GM19193 (cell line): ENCODE measurements at regions not wholly inside any gene's neighbourhood (a gene's known extent, or its start where the extent isn't known, plus 50 kb on each side); places are given as distances from the start of the nearest gene placed in this dataset.
A peak's percentile ranks its signal among the peaks of the same experiment; 100 is the strongest.

Experiments
- POLR2A ChIP-seq: IDR thresholded peaks from 4 replicates; pipeline ENCODE4 v1.6.1; 2011; ENCODE audit not compliant: insufficient read depth, insufficient read length; ENCODE audit errors: extremely low read depth

DNA sequence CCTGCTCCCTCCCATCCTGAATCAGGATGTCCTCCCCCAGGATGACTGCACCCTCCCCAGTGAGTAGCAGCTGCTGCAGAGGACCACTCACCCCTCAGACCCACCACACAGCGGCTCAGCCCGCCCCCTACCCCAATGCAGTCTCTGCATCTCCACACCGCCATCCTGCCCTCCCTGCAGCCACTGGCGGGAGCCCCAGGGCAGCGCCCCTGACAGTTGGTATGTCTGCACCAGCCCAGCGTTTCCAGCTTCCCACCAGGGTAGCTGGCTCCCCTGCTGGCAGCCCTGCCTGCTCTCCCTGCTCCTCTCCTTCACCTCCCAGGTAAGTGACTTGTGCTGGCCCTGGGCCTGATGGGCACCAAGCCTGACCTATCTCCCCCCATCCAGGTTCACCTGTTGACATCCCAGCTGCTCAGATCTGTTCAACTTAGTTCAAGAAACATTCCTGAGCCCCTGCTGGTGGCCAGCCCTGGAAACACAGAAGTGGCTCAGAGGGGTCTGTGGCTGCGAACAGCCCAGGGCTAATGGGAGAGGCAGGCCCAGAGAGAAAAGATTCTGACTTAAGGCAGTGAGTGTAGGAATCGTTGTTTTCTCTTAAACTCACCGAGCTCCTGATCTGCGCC lies 117.7 kb upstream of the RAB6C start:
- TF ChIP-seq POLR2A: no peak

DNA sequence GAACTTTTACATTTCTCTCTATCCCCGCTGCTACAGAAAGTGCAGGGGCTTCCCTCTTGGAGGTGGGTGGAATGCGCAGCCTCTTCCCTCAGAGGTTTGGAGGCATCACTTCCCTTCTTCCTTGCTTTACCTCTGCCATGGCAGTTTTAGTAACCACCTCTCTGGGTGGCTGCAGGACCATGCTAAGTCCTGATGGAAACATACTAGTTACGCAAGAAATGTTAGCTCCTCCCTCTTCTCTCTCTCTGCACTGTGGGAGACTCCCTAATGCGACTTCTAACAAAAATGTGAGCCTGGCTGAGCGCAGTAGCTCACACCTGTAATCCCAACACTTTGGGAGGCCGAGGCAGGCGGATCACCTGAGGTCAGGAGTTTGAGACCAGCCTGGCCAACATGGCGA lies 116.8 kb upstream of the RAB6C start:
- no peak for TF ChIP-seq POLR2A

DNA sequence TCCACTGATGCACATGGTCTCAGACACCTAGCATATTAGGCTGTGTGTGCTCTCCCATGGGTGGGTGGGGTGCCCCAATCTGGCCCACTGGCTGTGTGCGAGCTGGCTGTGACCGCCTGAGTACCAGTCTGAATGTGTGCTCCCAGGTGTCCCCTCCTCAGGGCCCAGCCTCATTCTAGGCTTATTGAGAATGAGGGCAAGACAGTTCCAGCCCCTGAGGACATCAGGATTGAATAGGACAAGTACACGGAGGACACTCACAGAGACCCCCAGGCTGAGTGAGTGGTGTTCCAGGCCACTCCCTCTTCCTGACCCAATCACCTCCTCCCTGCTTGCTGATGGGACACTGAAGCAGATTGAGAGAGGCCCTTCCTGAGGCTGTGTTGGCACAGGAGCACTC lies 116.1 kb upstream of the RAB6C start:
- TF ChIP-seq POLR2A: no peak

DNA sequence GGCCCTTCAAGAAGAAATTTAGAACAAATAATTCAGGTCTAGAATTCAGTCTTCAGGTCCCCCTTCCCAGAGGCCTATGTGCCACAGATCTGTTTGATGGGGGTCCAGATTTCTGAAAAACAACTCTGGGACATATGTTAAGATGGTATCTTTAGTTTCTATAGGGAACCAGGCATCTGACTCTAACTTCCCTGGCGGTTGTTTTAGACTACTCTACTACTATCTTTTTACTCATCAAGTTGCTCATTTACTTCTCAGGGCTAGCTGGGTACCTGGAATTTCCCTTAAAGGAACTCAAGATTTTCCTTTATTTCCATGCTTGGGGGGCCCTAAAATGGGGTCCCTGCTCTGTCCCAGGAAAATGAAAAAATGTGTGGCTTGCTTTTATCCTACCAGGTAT lies 114.7 kb upstream of the RAB6C start:
- no peak for TF ChIP-seq POLR2A

DNA sequence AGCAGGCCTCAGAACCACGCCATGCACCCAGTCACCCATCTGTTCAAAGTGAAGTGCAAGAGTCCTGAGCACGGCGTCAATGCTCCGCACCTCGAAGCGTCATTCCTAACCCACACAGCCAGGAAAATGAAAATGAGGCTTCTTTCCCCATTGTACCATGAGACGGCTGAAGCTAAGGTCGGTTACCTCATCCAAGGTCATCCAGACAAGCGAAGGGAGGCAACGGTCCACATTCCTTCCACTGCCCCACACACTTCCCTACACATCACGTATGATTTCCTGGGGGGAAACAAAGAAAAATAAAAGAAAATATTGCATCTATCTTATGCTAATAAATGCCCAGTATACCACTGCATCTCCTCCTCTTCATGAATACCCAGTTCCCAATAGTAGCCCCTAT lies 113.5 kb upstream of the RAB6C start:
- no peak for TF ChIP-seq POLR2A

DNA sequence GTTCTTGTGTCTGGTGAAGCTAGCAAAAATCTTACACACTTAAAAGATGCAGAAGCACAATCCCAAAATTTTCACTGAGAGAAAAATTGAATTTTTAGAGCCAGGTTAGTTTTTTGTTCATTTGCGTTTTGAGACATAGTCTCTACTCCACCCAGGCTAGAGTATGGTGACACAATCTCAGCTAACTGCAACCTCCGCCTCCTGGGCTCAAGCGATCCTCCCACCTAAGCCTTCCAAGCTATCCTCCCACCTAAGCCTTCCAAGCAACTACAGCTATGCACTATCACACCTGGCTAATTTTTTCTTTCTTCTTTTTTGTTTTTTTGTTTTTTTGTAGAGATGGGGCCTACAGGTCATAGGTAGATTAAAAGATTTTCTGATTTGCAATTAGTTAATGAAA lies 113.1 kb upstream of the RAB6C start:
- TF ChIP-seq POLR2A: no peak

DNA sequence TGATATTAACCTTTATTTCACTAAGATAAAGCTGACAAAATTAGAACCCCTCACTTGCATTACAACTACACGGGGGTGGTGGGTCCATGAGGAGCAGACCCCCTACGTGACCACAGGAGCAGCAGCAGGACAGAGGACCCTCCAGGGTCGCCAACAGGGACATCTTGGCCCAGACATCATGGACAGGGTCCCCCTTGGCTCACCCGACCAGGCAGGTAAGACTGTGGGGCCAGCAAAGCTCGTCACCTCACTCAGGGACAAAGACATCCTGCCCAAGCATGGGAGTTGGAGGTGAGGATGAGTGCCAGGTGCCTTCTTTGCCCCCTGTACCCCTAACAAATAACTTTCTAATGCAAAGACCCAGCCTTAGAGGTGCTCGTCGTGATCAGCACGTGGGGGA lies 111.3 kb upstream of the RAB6C start:
- TF ChIP-seq POLR2A: no peak

DNA sequence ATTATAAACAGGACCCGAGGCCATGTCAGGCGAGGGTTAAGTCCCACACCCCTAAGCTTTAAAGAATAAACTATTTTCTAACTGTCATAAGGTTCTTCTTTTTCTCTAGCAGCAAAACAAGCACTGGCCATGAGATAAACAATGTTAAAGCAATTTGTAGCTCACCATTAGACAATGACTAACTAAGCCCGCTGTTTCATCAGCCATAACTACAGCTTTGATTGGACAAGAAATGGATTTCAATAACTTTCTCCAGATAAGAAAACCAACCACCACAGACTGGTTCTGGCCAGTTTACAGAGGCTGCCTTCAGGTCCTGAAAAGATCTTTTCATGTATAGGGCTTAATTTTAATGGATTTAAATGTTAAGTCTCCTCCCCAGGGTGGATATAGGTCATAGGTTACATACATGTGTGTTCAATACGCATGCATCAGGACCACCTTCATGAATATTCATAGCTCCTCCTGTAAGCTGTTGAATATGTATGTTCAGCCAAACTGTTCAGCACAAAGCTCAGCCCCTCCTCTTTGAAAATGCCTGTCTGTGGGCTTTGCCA lies 108.7 kb upstream of the RAB6C start:
- no peak for TF ChIP-seq POLR2A

DNA sequence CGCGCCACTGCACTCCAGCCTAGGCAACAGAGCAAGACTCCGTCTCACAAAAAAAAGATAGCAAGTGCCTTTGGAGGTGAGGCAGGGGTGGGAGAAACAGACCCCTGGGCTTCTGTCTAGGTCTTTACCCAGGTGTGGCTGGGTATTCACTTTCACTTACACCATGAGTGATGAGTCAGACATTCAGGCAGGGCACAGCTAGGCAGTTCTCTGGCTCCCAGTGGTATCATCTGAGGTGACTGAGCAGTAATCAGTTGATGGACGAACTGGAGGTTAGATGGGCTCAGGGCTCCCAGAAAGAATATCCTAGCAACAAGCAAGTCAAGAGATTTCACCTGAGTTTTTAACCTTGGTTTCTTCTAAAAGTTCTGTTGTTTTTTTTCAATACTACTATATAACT lies 107.0 kb upstream of the RAB6C start:
- no peak for TF ChIP-seq POLR2A

DNA sequence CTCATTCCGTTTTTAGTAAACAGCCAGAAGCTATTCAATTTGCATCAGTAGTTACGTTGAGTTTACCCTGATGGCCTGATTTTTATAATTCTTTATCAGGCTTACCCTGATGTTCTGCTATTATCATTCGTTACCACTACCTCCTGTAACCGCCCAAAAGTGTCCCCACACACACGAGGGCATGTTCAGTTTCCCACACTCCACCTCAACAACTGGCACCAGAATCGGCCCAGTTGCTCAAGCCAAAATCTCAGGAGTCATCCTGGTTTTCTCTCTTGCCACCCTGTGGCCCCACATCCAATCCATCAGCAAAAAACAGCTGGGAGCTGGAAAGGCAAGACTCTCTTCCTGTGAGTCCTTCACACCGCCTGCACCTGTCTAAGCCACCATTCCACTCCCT lies 102.9 kb upstream of the RAB6C start:
- TF ChIP-seq POLR2A: no peak

DNA sequence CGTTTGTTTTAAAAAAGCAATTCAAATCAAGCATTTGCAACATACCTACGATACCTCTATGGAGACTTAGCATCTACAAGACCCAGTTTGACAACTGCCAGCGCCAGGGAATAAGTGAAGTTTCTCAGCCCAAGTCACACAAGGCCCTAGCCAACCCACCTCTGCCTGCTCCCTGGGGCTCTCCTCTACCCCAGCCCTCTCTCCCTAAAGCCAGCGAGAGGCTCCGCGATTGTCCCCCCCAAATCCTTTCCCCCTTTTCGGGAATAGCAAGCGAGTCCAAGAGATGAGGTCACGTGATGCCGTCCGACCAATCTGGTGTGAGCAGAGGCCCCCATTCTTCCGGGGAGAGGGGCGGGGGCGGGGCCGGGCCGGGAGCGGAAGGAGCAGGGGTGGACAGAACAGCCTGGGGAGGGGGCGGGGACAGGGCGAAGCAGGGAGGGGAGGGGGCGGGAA lies 102.2 kb upstream of the RAB6C start:
- peak; percentile 48 for TF ChIP-seq POLR2A

DNA sequence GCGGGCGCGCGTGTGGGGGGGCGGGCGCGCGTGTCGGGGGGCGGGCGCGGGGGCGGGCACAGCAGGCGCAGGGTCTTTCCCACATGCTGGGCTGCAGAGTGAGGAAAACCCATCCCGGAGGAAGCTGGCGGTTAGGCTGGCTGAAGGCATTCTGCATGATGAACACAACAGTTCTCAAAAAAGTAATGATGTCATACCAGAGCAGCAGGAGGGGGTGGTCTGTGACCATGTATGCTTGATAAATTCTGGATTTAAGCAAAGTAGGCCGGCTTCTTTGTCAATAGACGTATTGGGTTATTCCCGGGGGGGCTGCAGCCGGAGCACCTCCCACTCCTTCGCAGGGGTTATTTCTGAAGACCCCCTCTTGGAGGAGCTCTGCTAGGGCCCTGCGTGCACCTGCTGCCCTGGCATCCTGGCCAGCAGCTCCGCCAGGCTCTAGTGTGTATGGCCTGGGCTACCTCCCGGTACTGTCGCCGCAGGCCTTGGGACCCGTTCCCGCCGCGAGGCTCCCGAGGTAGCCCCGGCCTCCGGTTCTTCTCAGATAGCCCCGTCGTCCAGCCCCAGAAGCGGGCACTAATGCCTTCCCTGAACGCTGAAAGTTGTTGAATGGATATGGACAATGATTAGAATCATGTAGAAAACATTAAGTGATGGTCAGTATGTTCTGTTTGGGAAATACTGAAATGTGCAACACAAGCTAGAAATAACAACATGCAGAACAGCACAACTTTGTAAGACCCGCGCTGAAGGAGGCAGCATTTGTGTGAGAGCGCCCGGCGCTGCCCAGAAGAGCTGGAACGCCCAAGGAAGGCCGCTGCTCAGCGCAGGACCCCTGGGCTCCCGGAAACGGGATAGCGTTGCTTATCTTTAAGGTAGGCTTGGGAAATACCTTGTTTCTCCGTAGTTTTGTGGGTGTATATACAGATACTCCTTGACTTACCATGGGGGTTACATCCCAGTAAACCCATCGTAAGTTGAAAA lies 101.4 kb upstream of the RAB6C start:
- no peak for TF ChIP-seq POLR2A

DNA sequence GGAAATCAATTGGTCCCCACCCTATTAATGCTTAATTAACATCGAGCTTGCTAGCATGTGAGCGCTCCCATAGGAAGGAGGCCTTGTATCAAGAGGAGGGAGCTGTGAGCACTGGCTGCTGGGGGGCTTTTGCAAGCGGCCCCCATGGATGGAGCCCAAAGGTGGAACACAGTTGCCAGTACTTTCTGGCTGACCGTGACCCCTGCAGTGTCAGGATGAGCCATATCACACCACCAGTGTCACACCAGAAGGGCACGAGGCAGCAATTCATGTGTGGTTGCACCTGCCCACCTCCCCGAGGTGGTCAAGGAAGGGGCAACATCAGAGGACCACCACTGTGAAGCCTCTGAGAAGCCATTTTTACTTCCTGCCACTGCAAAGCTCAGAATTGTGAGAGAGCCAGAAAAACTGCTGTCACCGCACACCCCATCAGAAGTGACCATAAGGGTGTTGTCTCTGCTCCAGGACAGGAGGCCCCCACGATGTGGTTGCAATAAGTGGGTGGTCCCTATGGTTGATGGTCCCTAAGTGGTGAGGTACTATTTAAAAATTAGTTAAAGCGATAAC lies 99.8 kb upstream of the RAB6C start:
- no peak for TF ChIP-seq POLR2A

DNA sequence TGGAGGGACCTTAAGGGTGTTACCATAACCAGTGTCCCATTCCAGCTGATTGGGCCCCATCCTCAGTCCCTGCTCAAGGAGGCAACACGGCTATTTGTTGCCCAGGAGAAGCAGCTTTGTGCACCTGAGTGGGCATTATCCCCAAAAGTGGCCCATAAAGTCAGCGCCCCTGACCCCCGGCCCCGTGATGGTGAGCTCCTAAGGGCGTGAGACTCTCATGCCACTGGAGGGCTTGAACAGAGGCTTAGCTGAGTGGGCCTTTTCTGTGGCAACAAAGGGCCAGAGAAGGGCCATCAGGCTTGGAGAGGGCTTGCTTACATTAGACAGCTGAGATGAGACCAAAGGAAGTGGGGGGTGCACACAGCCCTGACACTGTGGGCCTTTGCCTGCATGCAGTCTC lies 99.2 kb upstream of the RAB6C start:
- TF ChIP-seq POLR2A: no peak

DNA sequence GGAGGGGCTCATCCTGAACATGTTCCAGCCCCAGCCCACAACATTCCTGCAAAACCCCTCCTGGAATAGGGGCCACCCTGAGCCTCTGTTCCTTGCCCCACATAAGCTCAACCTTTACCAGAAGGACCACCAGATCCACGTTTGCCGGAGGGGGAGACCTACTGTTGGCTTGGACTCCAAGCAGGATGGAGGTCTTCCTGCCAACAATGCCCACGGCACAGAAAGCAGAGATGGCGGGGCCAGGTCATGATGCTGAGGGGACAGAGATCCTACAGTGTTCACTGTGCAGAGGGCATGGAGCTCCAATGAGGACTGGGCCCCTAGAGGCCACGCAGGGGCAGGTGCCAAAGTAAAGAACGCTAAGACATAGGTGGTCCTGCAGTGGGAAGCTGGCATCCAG lies 98.5 kb upstream of the RAB6C start:
- no peak for TF ChIP-seq POLR2A
